ENCODE measurements at regions not wholly inside any gene's neighbourhood (a gene's known extent, or its start where the extent isn't known, plus 50 kb on each side); places are given as distances from the start of the nearest gene placed in this dataset.
A peak's percentile ranks its signal among the peaks of the same experiment; 100 is the strongest.

DNA sequence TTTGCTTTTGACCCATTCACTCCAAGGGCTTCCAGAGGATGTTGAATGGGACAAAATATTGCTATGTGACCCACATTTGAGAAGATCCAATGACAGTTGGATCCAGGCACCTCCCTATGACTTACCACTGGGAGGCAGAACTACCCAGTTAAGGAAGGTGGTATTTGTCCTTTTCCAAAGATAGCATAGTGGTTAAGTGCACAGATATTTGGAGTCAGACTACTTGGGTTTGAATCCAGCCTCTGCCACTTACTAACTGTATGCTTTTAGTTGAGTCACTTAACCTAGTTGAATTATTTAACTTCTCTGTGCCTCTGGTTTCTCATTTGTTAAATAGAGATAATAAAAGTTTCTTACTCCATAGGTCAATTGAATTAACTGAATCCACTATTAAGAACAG, 74.5 kb upstream of the PALM2AKAP2 start:
- TF ChIP-seq, protein P1, sequence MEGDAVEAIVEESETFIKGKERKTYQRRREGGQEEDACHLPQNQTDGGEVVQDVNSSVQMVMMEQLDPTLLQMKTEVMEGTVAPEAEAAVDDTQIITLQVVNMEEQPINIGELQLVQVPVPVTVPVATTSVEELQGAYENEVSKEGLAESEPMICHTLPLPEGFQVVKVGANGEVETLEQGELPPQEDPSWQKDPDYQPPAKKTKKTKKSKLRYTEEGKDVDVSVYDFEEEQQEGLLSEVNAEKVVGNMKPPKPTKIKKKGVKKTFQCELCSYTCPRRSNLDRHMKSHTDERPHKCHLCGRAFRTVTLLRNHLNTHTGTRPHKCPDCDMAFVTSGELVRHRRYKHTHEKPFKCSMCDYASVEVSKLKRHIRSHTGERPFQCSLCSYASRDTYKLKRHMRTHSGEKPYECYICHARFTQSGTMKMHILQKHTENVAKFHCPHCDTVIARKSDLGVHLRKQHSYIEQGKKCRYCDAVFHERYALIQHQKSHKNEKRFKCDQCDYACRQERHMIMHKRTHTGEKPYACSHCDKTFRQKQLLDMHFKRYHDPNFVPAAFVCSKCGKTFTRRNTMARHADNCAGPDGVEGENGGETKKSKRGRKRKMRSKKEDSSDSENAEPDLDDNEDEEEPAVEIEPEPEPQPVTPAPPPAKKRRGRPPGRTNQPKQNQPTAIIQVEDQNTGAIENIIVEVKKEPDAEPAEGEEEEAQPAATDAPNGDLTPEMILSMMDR (IDR thresholded peaks at IDR 0.05), result peak; percentile 26 to 50 (median 34)
- no peak for TF ChIP-seq POLR2A (IDR thresholded peaks at IDR 0.05)
